ENCODE measurements at regions not wholly inside any gene's neighbourhood (a gene's known extent, or its start where the extent isn't known, plus 50 kb on each side); places are given as distances from the start of the nearest gene placed in this dataset.
A peak's percentile ranks its signal among the peaks of the same experiment; 100 is the strongest.

DNA sequence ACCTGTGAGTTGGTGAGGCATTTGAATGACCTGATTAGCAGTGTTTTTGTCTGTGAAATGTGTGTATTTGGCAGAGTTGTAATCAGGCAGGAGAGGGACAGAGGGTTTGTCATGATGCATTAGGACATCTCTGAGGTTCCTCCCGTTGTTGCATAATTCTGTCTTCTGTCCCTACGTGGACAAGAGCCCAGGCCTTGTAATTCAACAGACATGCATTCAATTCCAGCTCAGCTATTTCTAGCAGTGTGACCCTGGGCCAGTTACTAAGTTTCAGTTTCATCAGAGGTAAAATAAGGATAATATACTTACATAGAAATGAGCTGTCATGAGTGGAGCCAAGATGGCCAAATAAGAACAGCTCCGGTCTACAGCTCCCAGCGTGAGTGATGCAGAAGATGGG, 208.6 kb downstream of the SLC38A4 start:
- DNase-seq (ENCODE audit: low spot score), result no peak
- TF ChIP-seq, protein P1, sequence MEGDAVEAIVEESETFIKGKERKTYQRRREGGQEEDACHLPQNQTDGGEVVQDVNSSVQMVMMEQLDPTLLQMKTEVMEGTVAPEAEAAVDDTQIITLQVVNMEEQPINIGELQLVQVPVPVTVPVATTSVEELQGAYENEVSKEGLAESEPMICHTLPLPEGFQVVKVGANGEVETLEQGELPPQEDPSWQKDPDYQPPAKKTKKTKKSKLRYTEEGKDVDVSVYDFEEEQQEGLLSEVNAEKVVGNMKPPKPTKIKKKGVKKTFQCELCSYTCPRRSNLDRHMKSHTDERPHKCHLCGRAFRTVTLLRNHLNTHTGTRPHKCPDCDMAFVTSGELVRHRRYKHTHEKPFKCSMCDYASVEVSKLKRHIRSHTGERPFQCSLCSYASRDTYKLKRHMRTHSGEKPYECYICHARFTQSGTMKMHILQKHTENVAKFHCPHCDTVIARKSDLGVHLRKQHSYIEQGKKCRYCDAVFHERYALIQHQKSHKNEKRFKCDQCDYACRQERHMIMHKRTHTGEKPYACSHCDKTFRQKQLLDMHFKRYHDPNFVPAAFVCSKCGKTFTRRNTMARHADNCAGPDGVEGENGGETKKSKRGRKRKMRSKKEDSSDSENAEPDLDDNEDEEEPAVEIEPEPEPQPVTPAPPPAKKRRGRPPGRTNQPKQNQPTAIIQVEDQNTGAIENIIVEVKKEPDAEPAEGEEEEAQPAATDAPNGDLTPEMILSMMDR (IDR thresholded peaks at IDR 0.05; ENCODE audit: extremely low read depth, insufficient read depth, missing control alignments), result no peak
- in situ Hi-C loops (cut with MboI; ENCODE audit: low pct_unique_long_range_greater_than_20kb, low sequenced_read_pairs, unreplicated experiment), result no loop called here

DNA sequence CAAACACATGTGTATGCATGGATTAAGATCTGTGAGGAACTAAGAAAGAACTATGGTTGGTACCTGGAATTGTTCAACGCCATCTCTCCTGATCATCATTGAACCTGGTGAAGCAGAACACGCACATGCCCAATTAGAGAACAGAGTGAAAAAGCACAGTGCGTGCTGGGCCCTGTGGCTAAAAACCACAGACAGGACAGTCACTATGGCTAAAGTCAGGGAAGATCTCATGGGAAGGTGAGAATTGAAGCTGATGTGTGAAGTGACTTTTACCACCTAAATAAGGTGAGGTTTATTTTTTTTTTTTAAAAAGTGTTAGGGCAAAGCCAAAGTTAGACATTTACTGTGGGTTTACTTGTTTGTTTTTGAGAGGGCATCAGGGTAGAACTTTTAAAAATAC, 215.0 kb downstream of the SLC38A4 start:
- no peak for DNase-seq (ENCODE audit: low spot score)
- in situ Hi-C loops (cut with MboI; ENCODE audit: low pct_unique_long_range_greater_than_20kb, low sequenced_read_pairs, unreplicated experiment), result no loop called here
- TF ChIP-seq, protein P1 (IDR thresholded peaks at IDR 0.05; ENCODE audit: extremely low read depth, insufficient read depth, missing control alignments), result no peak

GRCh38 chr12:46609674-46610073, 216.1 kb downstream of the SLC38A4 start:
- DNase-seq (ENCODE audit: low spot score), result no peak
- TF ChIP-seq, protein P1 (IDR thresholded peaks at IDR 0.05; ENCODE audit: extremely low read depth, insufficient read depth, missing control alignments), result no peak
- in situ Hi-C loops (cut with MboI; ENCODE audit: low pct_unique_long_range_greater_than_20kb, low sequenced_read_pairs, unreplicated experiment), result no loop called here

DNA sequence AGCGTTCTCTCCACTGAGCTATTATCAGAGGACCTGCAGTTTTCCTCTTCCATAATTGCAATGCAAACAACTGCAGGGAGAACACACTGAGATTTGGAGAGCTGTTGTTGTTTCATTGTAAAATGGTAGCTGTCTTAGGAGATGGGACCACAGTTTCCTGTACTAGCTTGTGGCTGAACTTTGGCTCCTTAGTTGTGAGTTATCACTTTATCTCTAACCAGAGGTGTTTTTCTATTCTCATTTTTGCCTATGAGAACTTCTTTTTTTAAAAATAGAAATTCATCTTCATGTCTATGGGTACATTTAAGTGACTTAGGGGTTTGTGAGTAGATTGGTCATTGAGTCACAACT, 216.5 kb downstream of the SLC38A4 start:
- TF ChIP-seq, protein P1 (IDR thresholded peaks at IDR 0.05; ENCODE audit: extremely low read depth, insufficient read depth, missing control alignments), result no peak
- in situ Hi-C loops (cut with MboI; ENCODE audit: low pct_unique_long_range_greater_than_20kb, low sequenced_read_pairs, unreplicated experiment), result no loop called here
- peak; percentile 25 for DNase-seq (ENCODE audit: low spot score)

DNA sequence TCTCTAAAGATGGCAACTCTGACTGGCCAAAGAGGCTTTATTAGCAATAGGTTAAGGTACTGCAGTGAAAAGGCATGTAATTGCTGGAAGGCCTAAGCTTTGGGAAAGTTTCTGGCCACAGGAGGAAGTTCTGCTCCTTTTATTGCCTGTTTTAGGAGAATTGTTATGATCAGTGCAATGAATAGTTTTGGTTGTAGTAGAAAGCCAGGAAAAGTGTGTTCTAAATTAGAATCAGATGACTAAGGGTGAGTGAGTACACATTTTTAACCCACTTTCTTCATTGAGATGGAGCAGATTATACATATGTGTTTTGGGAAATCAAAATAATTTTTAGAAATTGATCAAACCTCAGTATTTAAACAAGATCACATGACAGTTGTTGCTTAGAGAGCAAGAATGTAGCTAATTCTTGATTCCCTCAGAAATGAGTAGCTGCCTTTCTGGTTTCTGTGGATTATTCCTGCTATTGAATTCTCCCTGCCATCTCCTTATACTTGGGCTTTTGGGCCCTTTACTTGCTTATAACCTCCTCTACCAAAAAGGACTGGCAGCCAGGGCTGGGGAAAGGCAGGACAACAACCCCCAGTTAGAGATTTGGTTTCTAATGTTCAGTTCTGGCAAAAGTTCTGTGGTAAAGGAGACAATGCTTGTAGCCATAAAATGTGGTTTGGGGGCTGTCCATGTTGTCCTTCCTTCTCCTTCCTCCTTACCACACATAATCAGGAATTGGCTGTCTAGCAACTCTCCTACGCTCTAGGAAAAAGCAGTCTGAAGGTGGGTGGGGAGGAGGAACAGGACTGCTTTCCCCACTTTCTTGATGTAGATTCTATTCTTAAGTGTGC, 217.1 kb downstream of the SLC38A4 start:
- in situ Hi-C loops (cut with MboI; ENCODE audit: low pct_unique_long_range_greater_than_20kb, low sequenced_read_pairs, unreplicated experiment), result no loop called here
- TF ChIP-seq, protein P1 (IDR thresholded peaks at IDR 0.05; ENCODE audit: extremely low read depth, insufficient read depth, missing control alignments), result no peak
- no peak for DNase-seq (ENCODE audit: low spot score)

DNA sequence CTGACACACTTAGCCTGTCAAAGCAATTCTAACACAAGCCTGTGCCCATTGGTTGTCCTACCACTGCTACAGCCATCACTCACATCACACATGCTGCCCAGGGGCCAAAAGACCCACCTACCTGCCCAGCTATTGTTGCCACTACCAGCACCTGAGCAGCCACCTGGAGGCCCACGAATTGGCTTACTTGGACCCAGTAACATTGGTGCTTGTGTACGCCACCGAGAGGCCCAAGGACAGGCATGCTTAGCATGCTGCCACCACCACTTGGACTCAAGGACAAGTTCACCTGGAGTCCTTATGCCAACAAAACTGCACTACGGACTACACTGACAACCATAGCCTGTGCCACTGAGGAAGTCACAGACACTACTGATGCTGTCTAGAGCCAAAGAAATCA, 221.1 kb downstream of the SLC38A4 start:
- in situ Hi-C loops (cut with MboI; ENCODE audit: low pct_unique_long_range_greater_than_20kb, low sequenced_read_pairs, unreplicated experiment), result no loop called here
- TF ChIP-seq, protein P1 (IDR thresholded peaks at IDR 0.05; ENCODE audit: extremely low read depth, insufficient read depth, missing control alignments), result no peak
- no peak for DNase-seq (ENCODE audit: low spot score)

Measured in GM13977 (cell line).